ENCODE measurements at regions not wholly inside any gene's neighbourhood (a gene's known extent, or its start where the extent isn't known, plus 50 kb on each side); places are given as distances from the start of the nearest gene placed in this dataset.

- Histone ChIP-seq H3K4me1 (ENCODE audit: control insufficient read depth, insufficient read depth, low read length) (no peaks in the 10 kb centered on the region), H3K4me3 (ENCODE audit: low read length) (no peak overlapping the region), H3K9ac (ENCODE audit: low read length) (no peak overlapping the region), H3K27me3 (replicated peaks; ENCODE audit: control insufficient read depth, insufficient read depth, low read length) (no peaks in the 10 kb centered on the region), H3K9me3 (ENCODE audit: control insufficient read depth, low read length) (no peaks in the 10 kb centered on the region), H3K36me3 (ENCODE audit: control insufficient read depth, insufficient read depth, low read length, severe bottlenecking) (peaks cover 25% of the 10 kb centered on the region)
- no peak for DNase-seq (ENCODE audit: low read depth)
These were observed 1477.6 kb downstream of the UQCRFS1 start for GRCh38 chr19:27735314-27735713.

GRCh38 chr19:27734496-27735220 is 1478.3 kb downstream of the UQCRFS1 start:
- Histone ChIP-seq H3K9me3 (ENCODE audit: control insufficient read depth, low read length) (no peaks in the 10 kb centered on the region), H3K27me3 (replicated peaks; ENCODE audit: control insufficient read depth, insufficient read depth, low read length) (no peaks in the 10 kb centered on the region), H3K9ac (ENCODE audit: low read length) (no peak overlapping the region), H3K4me1 (ENCODE audit: control insufficient read depth, insufficient read depth, low read length) (no peaks in the 10 kb centered on the region), H3K4me3 (ENCODE audit: low read length) (no peak overlapping the region), H3K36me3 (ENCODE audit: control insufficient read depth, insufficient read depth, low read length, severe bottlenecking) (peaks cover 25% of the 10 kb centered on the region)
- no peak for DNase-seq (ENCODE audit: low read depth)

- H3K4me1 ChIP-seq (ENCODE audit: control insufficient read depth, insufficient read depth, low read length) = no peaks in the 10 kb centered on the region
- no peak for DNase-seq (ENCODE audit: low read depth)
- H3K9ac ChIP-seq (ENCODE audit: low read length) = no peak overlapping the region
- peaks cover 22% of the 10 kb centered on the region for H3K36me3 ChIP-seq (ENCODE audit: control insufficient read depth, insufficient read depth, low read length, severe bottlenecking)
- H3K4me3 ChIP-seq (ENCODE audit: low read length) = no peak overlapping the region
- no peaks in the 10 kb centered on the region for H3K27me3 ChIP-seq (replicated peaks; ENCODE audit: control insufficient read depth, insufficient read depth, low read length)
- no peaks in the 10 kb centered on the region for H3K9me3 ChIP-seq (ENCODE audit: control insufficient read depth, low read length)
These were observed 1479.2 kb downstream of the UQCRFS1 start for GRCh38 chr19:27733551-27734266.

GRCh38 chr19:27729332-27729731 is 1483.6 kb downstream of the UQCRFS1 start:
- Histone ChIP-seq H3K9ac (ENCODE audit: low read length) (no peak overlapping the region), H3K36me3 (ENCODE audit: control insufficient read depth, insufficient read depth, low read length, severe bottlenecking) (peaks cover 23% of the 10 kb centered on the region), H3K4me1 (ENCODE audit: control insufficient read depth, insufficient read depth, low read length) (no peaks in the 10 kb centered on the region), H3K27me3 (replicated peaks; ENCODE audit: control insufficient read depth, insufficient read depth, low read length) (no peaks in the 10 kb centered on the region), H3K4me3 (ENCODE audit: low read length) (no peak overlapping the region), H3K9me3 (ENCODE audit: control insufficient read depth, low read length) (no peaks in the 10 kb centered on the region)
- no peak for DNase-seq (ENCODE audit: low read depth)

GRCh38 chr19:27722625-27723024 is 1490.3 kb downstream of the UQCRFS1 start:
- Histone ChIP-seq H3K9ac (ENCODE audit: low read length) (no peak overlapping the region), H3K4me1 (ENCODE audit: control insufficient read depth, insufficient read depth, low read length) (no peaks in the 10 kb centered on the region), H3K4me3 (ENCODE audit: low read length) (no peak overlapping the region), H3K36me3 (ENCODE audit: control insufficient read depth, insufficient read depth, low read length, severe bottlenecking) (peaks cover 5% of the 10 kb centered on the region), H3K27me3 (replicated peaks; ENCODE audit: control insufficient read depth, insufficient read depth, low read length) (no peaks in the 10 kb centered on the region), H3K9me3 (ENCODE audit: control insufficient read depth, low read length) (no peaks in the 10 kb centered on the region)
- no peak for DNase-seq (ENCODE audit: low read depth)

- DNase-seq (ENCODE audit: low read depth) = no peak
- Histone ChIP-seq H3K9ac (ENCODE audit: low read length) (no peak overlapping the region), H3K36me3 (ENCODE audit: control insufficient read depth, insufficient read depth, low read length, severe bottlenecking) (no peaks in the 10 kb centered on the region), H3K4me1 (ENCODE audit: control insufficient read depth, insufficient read depth, low read length) (no peaks in the 10 kb centered on the region), H3K9me3 (ENCODE audit: control insufficient read depth, low read length) (peaks cover under 1% of the 10 kb centered on the region), H3K27me3 (replicated peaks; ENCODE audit: control insufficient read depth, insufficient read depth, low read length) (no peaks in the 10 kb centered on the region), H3K4me3 (ENCODE audit: low read length) (no peak overlapping the region)
These were observed 1492.8 kb downstream of the UQCRFS1 start for GRCh38 chr19:27720155-27720554.

GRCh38 chr19:27719034-27719433 is 1493.9 kb downstream of the UQCRFS1 start:
- no peaks in the 10 kb centered on the region for H3K4me1 ChIP-seq (ENCODE audit: control insufficient read depth, insufficient read depth, low read length)
- no peak overlapping the region for H3K4me3 ChIP-seq (ENCODE audit: low read length)
- no peaks in the 10 kb centered on the region for H3K27me3 ChIP-seq (replicated peaks; ENCODE audit: control insufficient read depth, insufficient read depth, low read length)
- DNase-seq (ENCODE audit: low read depth) = no peak
- H3K9me3 ChIP-seq (ENCODE audit: control insufficient read depth, low read length) = peaks cover 8% of the 10 kb centered on the region
- no peak overlapping the region for H3K9ac ChIP-seq (ENCODE audit: low read length)
- H3K36me3 ChIP-seq (ENCODE audit: control insufficient read depth, insufficient read depth, low read length, severe bottlenecking) = no peaks in the 10 kb centered on the region

- Histone ChIP-seq H3K4me1 (ENCODE audit: control insufficient read depth, insufficient read depth, low read length) (no peaks in the 10 kb centered on the region), H3K27me3 (replicated peaks; ENCODE audit: control insufficient read depth, insufficient read depth, low read length) (no peaks in the 10 kb centered on the region), H3K9ac (ENCODE audit: low read length) (no peak overlapping the region), H3K4me3 (ENCODE audit: low read length) (no peak overlapping the region), H3K9me3 (ENCODE audit: control insufficient read depth, low read length) (peaks cover 12% of the 10 kb centered on the region), H3K36me3 (ENCODE audit: control insufficient read depth, insufficient read depth, low read length, severe bottlenecking) (no peaks in the 10 kb centered on the region)
- DNase-seq (ENCODE audit: low read depth) = no peak
These were observed 1494.7 kb downstream of the UQCRFS1 start for GRCh38 chr19:27718234-27718633.

- no peak overlapping the region for H3K9ac ChIP-seq (ENCODE audit: low read length)
- H3K4me1 ChIP-seq (ENCODE audit: control insufficient read depth, insufficient read depth, low read length) = no peaks in the 10 kb centered on the region
- H3K36me3 ChIP-seq (ENCODE audit: control insufficient read depth, insufficient read depth, low read length, severe bottlenecking) = no peaks in the 10 kb centered on the region
- peaks cover 12% of the 10 kb centered on the region for H3K9me3 ChIP-seq (ENCODE audit: control insufficient read depth, low read length)
- H3K4me3 ChIP-seq (ENCODE audit: low read length) = no peak overlapping the region
- no peaks in the 10 kb centered on the region for H3K27me3 ChIP-seq (replicated peaks; ENCODE audit: control insufficient read depth, insufficient read depth, low read length)
- no peak for DNase-seq (ENCODE audit: low read depth)
These were observed 1495.1 kb downstream of the UQCRFS1 start for GRCh38 chr19:27717825-27718224.

- Histone ChIP-seq H3K36me3 (ENCODE audit: control insufficient read depth, insufficient read depth, low read length, severe bottlenecking) (no peaks in the 10 kb centered on the region), H3K4me3 (ENCODE audit: low read length) (no peak overlapping the region), H3K9me3 (ENCODE audit: control insufficient read depth, low read length) (peaks cover 12% of the 10 kb centered on the region), H3K27me3 (replicated peaks; ENCODE audit: control insufficient read depth, insufficient read depth, low read length) (no peaks in the 10 kb centered on the region), H3K4me1 (ENCODE audit: control insufficient read depth, insufficient read depth, low read length) (no peaks in the 10 kb centered on the region), H3K9ac (ENCODE audit: low read length) (no peak overlapping the region)
- no peak for DNase-seq (ENCODE audit: low read depth)
These were observed 1496.0 kb downstream of the UQCRFS1 start for GRCh38 chr19:27716922-27717321.

- Histone ChIP-seq H3K27me3 (replicated peaks; ENCODE audit: control insufficient read depth, insufficient read depth, low read length) (no peaks in the 10 kb centered on the region), H3K36me3 (ENCODE audit: control insufficient read depth, insufficient read depth, low read length, severe bottlenecking) (no peaks in the 10 kb centered on the region), H3K4me3 (ENCODE audit: low read length) (no peak overlapping the region), H3K9ac (ENCODE audit: low read length) (no peak overlapping the region), H3K4me1 (ENCODE audit: control insufficient read depth, insufficient read depth, low read length) (no peaks in the 10 kb centered on the region), H3K9me3 (ENCODE audit: control insufficient read depth, low read length) (peaks cover 12% of the 10 kb centered on the region)
- no peak for DNase-seq (ENCODE audit: low read depth)
These were observed 1498.1 kb downstream of the UQCRFS1 start for GRCh38 chr19:27714857-27715256.

All from adipocyte (in vitro differentiated cells).